SK-N-SH (cell line): ENCODE measurements at regions not wholly inside any gene's neighbourhood (a gene's known extent, or its start where the extent isn't known, plus 50 kb on each side); places are given as distances from the start of the nearest gene placed in this dataset.

Experiments used
- CTCF ChIA-PET: fragments of 300-600, 350-600 bp; formaldehyde crosslinking; extraction: SDS; loops from one replicate; lab custom pipeline; 2021; lab: Yijun Ruan, JAX
- POLR2A ChIA-PET: fragments of 350-600 bp; sonication (Branson Sonifier 250); formaldehyde crosslinking; extraction: SDS; loops from one replicate; lab custom pipeline; 2020; ENCODE audit warnings: antibody characterized with exemption, inconsistent platforms; lab: Yijun Ruan, JAX
- DNase-seq: peaks from one replicate; pipeline ENCODE4 v3.0.0; 2012
- H2AFZ ChIP-seq: fragments of 200-600 bp; sonication (generic); 2 replicates; pipeline ENCODE4 v1.8.1; 2016; ENCODE audit warnings: antibody characterized with exemption, mild to moderate bottlenecking, low read depth
- H3F3A ChIP-seq: fragments of 200-600 bp; sonication (generic); replicated peaks from 2 replicates; pipeline ENCODE3; 2016; ENCODE audit warnings: antibody characterized with exemption, mild to moderate bottlenecking; ENCODE audit not compliant: insufficient read depth
- H3K27ac ChIP-seq, 2 experiments: fragments of 200-500 bp in 1 of 2; fragments of 200-600 bp in 1 of 2; sonication (Bioruptor generic) in 1 of 2; sonication (generic), shearing (Covaris generic) in 1 of 2; 2 replicates each; pipeline versions ENCODE4 v1.5.1 to v1.6.1; 2014 to 2016; ENCODE audit warnings: low read depth in 2 of 2, inconsistent platforms in 1 of 2, low read length in 1 of 2, mild to moderate bottlenecking in 1 of 2, mixed read lengths in 1 of 2
- H3K27me3 ChIP-seq: fragments of 200-600 bp; sonication (generic), shearing (Covaris generic); 2 replicates; pipeline ENCODE4 v1.6.1; 2016; ENCODE audit warnings: mixed run types; ENCODE audit not compliant: insufficient read depth
- H3K36me3 ChIP-seq, 2 experiments: fragments of 200-500 bp in 1 of 2; fragments of 200-600 bp in 1 of 2; sonication (Bioruptor generic) in 1 of 2; sonication (generic) in 1 of 2; replicated peaks in 1 of 2; 2 replicates each; pipeline versions ENCODE3 to v1.5.1; 2014 to 2016; ENCODE audit warnings: low read length in 1 of 2, mild to moderate bottlenecking in 1 of 2; ENCODE audit not compliant: insufficient read depth in 2 of 2, control insufficient read depth in 1 of 2
- H3K4me1 ChIP-seq, 2 experiments: fragments of 200-500 bp in 1 of 2; fragments of 200-600 bp in 1 of 2; sonication (Bioruptor generic) in 1 of 2; sonication (generic), shearing (Covaris generic) in 1 of 2; 2 replicates each; pipeline versions ENCODE4 v1.5.1 to v1.6.1; 2014 to 2016; ENCODE audit warnings: low read depth in 1 of 2, low read length in 1 of 2, mixed run types in 1 of 2; ENCODE audit not compliant: insufficient read depth in 2 of 2, control insufficient read depth in 1 of 2
- H3K4me2 ChIP-seq: fragments of 200-600 bp; sonication (generic), shearing (Covaris generic); 2 replicates; pipeline ENCODE4 v1.6.1; 2017; ENCODE audit warnings: mixed run types
- H3K4me3 ChIP-seq, 2 experiments: fragments of 200-500 bp in 1 of 2; fragments of 200-600 bp in 1 of 2; sonication (Bioruptor generic) in 1 of 2; sonication (generic), shearing (Covaris generic) in 1 of 2; 2 replicates each; pipeline versions ENCODE4 v1.5.1 to v1.8.1; 2014 to 2016; ENCODE audit warnings: low read depth in 2 of 2, inconsistent platforms in 1 of 2, low read length in 1 of 2, mild to moderate bottlenecking in 1 of 2, mixed read lengths in 1 of 2, moderate library complexity in 1 of 2
- H3K79me2 ChIP-seq: fragments of 200-600 bp; sonication (generic); 2 replicates; pipeline ENCODE4 v1.8.1; 2017; ENCODE audit warnings: mild to moderate bottlenecking; ENCODE audit not compliant: insufficient read depth
- H3K9ac ChIP-seq: fragments of 200-600 bp; sonication (generic); 2 replicates; pipeline ENCODE4 v1.6.1; 2017; ENCODE audit warnings: mixed run types
- H3K9me2 ChIP-seq: fragments of 200-600 bp; sonication (generic); 2 replicates; pipeline ENCODE4 v1.6.1; 2017; ENCODE audit warnings: mixed run types
- H3K9me3 ChIP-seq: fragments of 200-600 bp; sonication (generic); 2 replicates; pipeline ENCODE4 v1.6.1; 2017; ENCODE audit warnings: mixed run types, mild to moderate bottlenecking, moderate library complexity
- H4K20me1 ChIP-seq: fragments of 200-600 bp; sonication (generic); 2 replicates; pipeline ENCODE4 v1.6.1; 2017; ENCODE audit warnings: mild to moderate bottlenecking, mixed run types; ENCODE audit not compliant: insufficient read depth
- ELF1 ChIP-seq: IDR thresholded peaks from 2 replicates; pipeline ENCODE4 v1.4.0; 2012
- EP300 ChIP-seq, 2 experiments: IDR thresholded peaks; 2 replicates each; pipeline versions ENCODE4 v1.4.0 to v1.6.1; 2012; ENCODE audit warnings: borderline replicate concordance in 1 of 2, low read depth in 1 of 2, low read length in 1 of 2
- EZH2phosphoT487 ChIP-seq: fragments of 200-600 bp; sonication (generic); IDR thresholded peaks from 2 replicates; pipeline ENCODE4 v1.6.1; 2017; ENCODE audit warnings: low read depth, mixed run types, mild to moderate bottlenecking, antibody characterized with exemption, moderate library complexity, borderline replicate concordance
- FOSL2 ChIP-seq: IDR thresholded peaks from 2 replicates; pipeline ENCODE4 v1.4.0; 2012; ENCODE audit warnings: low read depth, mild to moderate bottlenecking, moderate library complexity, borderline replicate concordance
- FOXJ3 ChIP-seq: sonication (generic); formaldehyde crosslinking; IDR thresholded peaks from 2 replicates; pipeline ENCODE4 v1.5.1; 2020; ENCODE audit warnings: mild to moderate bottlenecking, missing genetic modification reagents
- FOXM1 ChIP-seq: IDR thresholded peaks from 2 replicates; pipeline ENCODE4 v1.4.0; 2012; ENCODE audit warnings: low read depth, mild to moderate bottlenecking
- GABPA ChIP-seq: IDR thresholded peaks from 2 replicates; pipeline ENCODE4 v1.4.0; 2012; ENCODE audit warnings: low read depth, mild to moderate bottlenecking
- IRF3 ChIP-seq: fragments of 150-350 bp; IDR thresholded peaks from 2 replicates; pipeline ENCODE4 v1.6.1; 2016; ENCODE audit warnings: mild to moderate bottlenecking, low read depth, low read length
- JUND ChIP-seq: IDR thresholded peaks from 2 replicates; pipeline ENCODE4 v1.4.0; 2012
- MEF2A ChIP-seq: IDR thresholded peaks from 2 replicates; pipeline ENCODE4 v1.4.0; 2012; ENCODE audit warnings: low read depth, borderline replicate concordance
- MXI1 ChIP-seq: IDR thresholded peaks from 2 replicates; pipeline ENCODE4 v1.6.1; 2012; ENCODE audit warnings: mild to moderate bottlenecking, low read depth, low read length, improper control_type of control experiment
- NFIC ChIP-seq: IDR thresholded peaks from 2 replicates; pipeline ENCODE4 v1.4.0; 2012; ENCODE audit warnings: borderline replicate concordance
- NRF1 ChIP-seq: IDR thresholded peaks from 2 replicates; pipeline ENCODE4 v1.6.1; 2012; ENCODE audit warnings: low read depth, mild to moderate bottlenecking, low read length
- POLR2AphosphoS5 ChIP-seq: IDR thresholded peaks from 2 replicates; pipeline ENCODE4 v1.6.1; 2012; ENCODE audit warnings: low read depth, low read length
- RAD21 ChIP-seq: IDR thresholded peaks from 2 replicates; pipeline ENCODE4 v1.6.1; 2012; ENCODE audit warnings: mild to moderate bottlenecking, low read length
- RFX5 ChIP-seq: IDR thresholded peaks from 2 replicates; pipeline ENCODE4 v1.6.1; 2012; ENCODE audit warnings: mild to moderate bottlenecking, improper control_type of control experiment, low read length
- SIN3A ChIP-seq: IDR thresholded peaks from 2 replicates; pipeline ENCODE4 v1.6.1; 2012; ENCODE audit warnings: low read depth, mild to moderate bottlenecking, low read length, moderate library complexity, borderline replicate concordance
- TCF12 ChIP-seq: IDR thresholded peaks from 2 replicates; pipeline ENCODE4 v1.4.0; 2012
- TEAD4 ChIP-seq: IDR thresholded peaks from 2 replicates; pipeline ENCODE4 v1.4.0; 2012; ENCODE audit warnings: mild to moderate bottlenecking, borderline replicate concordance; ENCODE audit not compliant: insufficient read depth
- USF1 ChIP-seq: IDR thresholded peaks from 2 replicates; pipeline ENCODE4 v1.4.0; 2012; ENCODE audit warnings: low read depth, borderline replicate concordance
- YY1 ChIP-seq: IDR thresholded peaks from 2 replicates; pipeline ENCODE4 v1.4.0; 2012; ENCODE audit warnings: low read depth, mild to moderate bottlenecking
- WGBS: methylation state at CpG from one replicate; pipeline ENCODE4 v1.1.6; 2017; ENCODE audit warnings: low lambda C conversion rate; 5-methylcytosine and 5-hydroxymethylcytosine counted together
- TF ChIP-seq, protein P1 (sequence below): fragments of 150-350 bp; IDR thresholded peaks from 2 replicates; pipeline ENCODE4 v1.6.1; 2017; ENCODE audit warnings: antibody characterized with exemption, low read length, low read depth, borderline replicate concordance
- TF ChIP-seq, protein P2 (sequence below): IDR thresholded peaks from 2 replicates; pipeline ENCODE4; 2012

DNA sequence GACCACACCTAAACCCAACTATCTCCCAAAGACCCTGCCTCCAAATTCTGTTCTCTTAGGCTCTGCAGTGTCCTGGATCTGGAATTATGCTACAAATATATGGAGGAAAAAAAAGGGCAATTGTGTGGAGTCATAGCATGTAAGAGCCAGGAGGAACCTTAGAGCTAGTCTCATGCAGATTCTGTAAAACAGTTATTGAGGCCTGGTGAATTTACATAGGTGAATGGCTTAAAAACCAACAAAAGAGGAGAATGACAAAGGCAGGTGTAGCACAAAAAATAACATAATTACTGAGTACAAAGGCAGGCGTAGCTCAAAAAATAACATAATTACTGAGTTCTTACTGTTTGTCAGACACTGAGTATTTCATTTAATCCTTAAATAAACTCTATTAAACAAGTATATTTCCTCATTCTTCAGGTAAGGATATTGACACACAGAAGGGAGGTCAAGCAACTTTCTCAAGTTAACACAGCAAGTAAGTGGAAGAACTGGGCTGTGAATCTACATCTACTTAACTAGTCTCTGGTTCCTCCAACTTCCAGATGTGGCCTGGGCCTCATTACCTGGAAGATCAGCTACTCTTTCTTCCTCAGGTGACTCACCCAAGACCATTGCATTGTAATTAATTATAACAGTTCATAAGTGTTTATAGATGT, 938.9 kb upstream of the TENM4 start:
- Histone ChIP-seq H3K27me3 (no peaks in the 10 kb centered on the region), H4K20me1 (no peaks in the 10 kb centered on the region), H3K79me2 (no peaks in the 10 kb centered on the region), H3F3A (no peaks in the 10 kb centered on the region), H2AFZ (no peak overlapping the region), H3K9me2 (no peaks in the 10 kb centered on the region), H3K36me3 (no peaks in the 10 kb centered on the region), H3K4me1 (no peaks in the 10 kb centered on the region; a peak in 1 of 4 replicates)
- CTCF ChIA-PET = interaction anchor here (0.6 kb wide), 1 partner anchor 1758 kb away, joined by 3 read pairs; no protein-coding TSS in a partner anchor
- no peak for DNase-seq
- POLR2A ChIA-PET = no interaction called here
- no peak for TF ChIP-seq FOXM1
- no peak for TF ChIP-seq NRF1
- no peak for TF ChIP-seq POLR2AphosphoS5
- TF ChIP-seq, protein P1, sequence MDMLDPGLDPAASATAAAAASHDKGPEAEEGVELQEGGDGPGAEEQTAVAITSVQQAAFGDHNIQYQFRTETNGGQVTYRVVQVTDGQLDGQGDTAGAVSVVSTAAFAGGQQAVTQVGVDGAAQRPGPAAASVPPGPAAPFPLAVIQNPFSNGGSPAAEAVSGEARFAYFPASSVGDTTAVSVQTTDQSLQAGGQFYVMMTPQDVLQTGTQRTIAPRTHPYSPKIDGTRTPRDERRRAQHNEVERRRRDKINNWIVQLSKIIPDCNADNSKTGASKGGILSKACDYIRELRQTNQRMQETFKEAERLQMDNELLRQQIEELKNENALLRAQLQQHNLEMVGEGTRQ = no peak
- no peak for TF ChIP-seq TEAD4
- TF ChIP-seq TCF12 = no peak
- no peak for TF ChIP-seq RFX5
- TF ChIP-seq MXI1 = no peak
- no peak for TF ChIP-seq IRF3
- no peak for TF ChIP-seq GABPA
- TF ChIP-seq, protein P2, sequence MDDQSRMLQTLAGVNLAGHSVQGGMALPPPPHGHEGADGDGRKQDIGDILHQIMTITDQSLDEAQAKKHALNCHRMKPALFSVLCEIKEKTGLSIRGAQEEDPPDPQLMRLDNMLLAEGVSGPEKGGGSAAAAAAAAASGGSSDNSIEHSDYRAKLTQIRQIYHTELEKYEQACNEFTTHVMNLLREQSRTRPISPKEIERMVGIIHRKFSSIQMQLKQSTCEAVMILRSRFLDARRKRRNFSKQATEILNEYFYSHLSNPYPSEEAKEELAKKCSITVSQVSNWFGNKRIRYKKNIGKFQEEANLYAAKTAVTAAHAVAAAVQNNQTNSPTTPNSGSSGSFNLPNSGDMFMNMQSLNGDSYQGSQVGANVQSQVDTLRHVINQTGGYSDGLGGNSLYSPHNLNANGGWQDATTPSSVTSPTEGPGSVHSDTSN = no peak
- TF ChIP-seq FOSL2 = no peak
- no peak for TF ChIP-seq MEF2A
- TF ChIP-seq FOXJ3 (CRISPR knock-in tag) = no peak
- TF ChIP-seq, all 33 proteins: peak for 0
- Histone ChIP-seq H3K9ac (no peak overlapping the region), H3K27ac (no peak overlapping the region), H3K4me2 (no peak overlapping the region), H3K9me3 (no peaks in the 10 kb centered on the region), H3K4me3 (no peak overlapping the region)
- WGBS = 58% methylated on average over 1 of the region's 1 CpG

DNA sequence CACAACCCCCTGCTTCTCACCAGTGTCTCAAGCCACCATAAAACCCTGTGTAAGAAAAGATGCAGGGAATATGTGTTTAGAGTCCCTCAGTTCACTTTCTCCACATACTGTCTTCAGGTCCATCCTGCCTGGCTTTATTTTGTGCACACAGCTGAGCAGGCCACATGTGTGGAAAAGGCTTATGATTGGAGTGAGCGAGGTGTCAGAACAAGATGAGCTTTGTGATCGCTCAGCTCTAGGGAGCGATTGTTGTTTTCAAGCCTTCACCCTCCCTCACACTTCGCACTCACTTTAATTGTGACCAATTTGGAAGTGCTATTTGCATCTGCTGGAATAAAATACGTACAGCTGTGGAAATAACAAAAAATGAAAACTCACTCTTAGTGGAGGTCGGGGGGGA, 931.1 kb upstream of the TENM4 start:
- no peak for TF ChIP-seq SIN3A
- TF ChIP-seq ELF1 = no peak
- TF ChIP-seq YY1 = no peak
- no peak for TF ChIP-seq EZH2phosphoT487
- no peak for TF ChIP-seq NFIC
- no peak for TF ChIP-seq MXI1
- TF ChIP-seq, protein P2 = no peak
- no peak for TF ChIP-seq TCF12
- TF ChIP-seq USF1 = no peak
- TF ChIP-seq RAD21 = no peak
- no peak for TF ChIP-seq EP300 (IDR thresholded peaks at IDR 0.05; ENCODE audit: borderline replicate concordance in 1 of 2, low read depth in 1 of 2, low read length in 1 of 2)
- TF ChIP-seq JUND = no peak
- no peak for TF ChIP-seq GABPA
- ChIA-PET CTCF (no interaction called here), POLR2A (no interaction called here)
- H3K79me2 ChIP-seq = no peaks in the 10 kb centered on the region
- no peaks in the 10 kb centered on the region for H3K36me3 ChIP-seq
- H3K4me3 ChIP-seq = no peak overlapping the region
- H4K20me1 ChIP-seq = no peaks in the 10 kb centered on the region
- H2AFZ ChIP-seq = no peak overlapping the region
- WGBS = 44% methylated on average over 6 of the region's 6 CpGs
- H3K9me3 ChIP-seq = no peaks in the 10 kb centered on the region
- H3K4me1 ChIP-seq = no peaks in the 10 kb centered on the region
- H3K27me3 ChIP-seq = no peaks in the 10 kb centered on the region
- DNase-seq = no peak
- H3F3A ChIP-seq = no peaks in the 10 kb centered on the region
- no peaks in the 10 kb centered on the region for H3K9me2 ChIP-seq
- H3K27ac ChIP-seq = no peak overlapping the region
- no peak overlapping the region for H3K4me2 ChIP-seq
- no peak overlapping the region for H3K9ac ChIP-seq
